Naive B cell (primary cell): ENCODE measurements at regions not wholly inside any gene's neighbourhood (a gene's known extent, or its start where the extent isn't known, plus 50 kb on each side); places are given as distances from the start of the nearest gene placed in this dataset.

ENCODE experiments used
- ATAC-seq, 2 donors: fragments of 150-1000 bp; cut with Tn5 transposase; 2 replicates each; pipeline ENCODE4 v1.10.0; 2021; ENCODE audit warnings: low read depth in 2 of 2, mild to moderate bottlenecking in 2 of 2, moderate library complexity in 2 of 2
- DNase-seq: peaks from one replicate; pipeline ENCODE4 v3.0.0; 2022
- H3K27ac Mint-ChIP-seq, 6 donors: one replicate each; pipeline ENCODE4 v1.8.0; 2020 to 2022; ENCODE audit warnings: mild to moderate bottlenecking in 6 of 6, mixed read lengths in 6 of 6, moderate library complexity in 5 of 6, inconsistent platforms in 2 of 6
- H3K27me3 Mint-ChIP-seq, 3 donors: one replicate each; pipeline ENCODE4 v1.8.0; 2021 to 2022; ENCODE audit warnings: mixed read lengths in 3 of 3, mild to moderate bottlenecking in 1 of 3
- H3K36me3 Mint-ChIP-seq, 2 donors: one replicate each; pipeline ENCODE4 v1.8.0; 2020 to 2022; ENCODE audit warnings: mixed read lengths in 2 of 2, inconsistent platforms in 1 of 2, mild to moderate bottlenecking in 1 of 2
- H3K4me1 Mint-ChIP-seq, 3 donors: one replicate each; pipeline ENCODE4 v1.8.0; 2020 to 2022; ENCODE audit warnings: mixed read lengths in 3 of 3, inconsistent platforms in 1 of 3, mild to moderate bottlenecking in 1 of 3, moderate library complexity in 1 of 3
- H3K4me3 Mint-ChIP-seq, 8 donors: one replicate each; pipeline ENCODE4 v1.8.0; 2020 to 2022; ENCODE audit warnings: mild to moderate bottlenecking in 8 of 8, mixed read lengths in 8 of 8, moderate library complexity in 8 of 8, inconsistent platforms in 2 of 8
- H3K9me3 Mint-ChIP-seq, 7 donors: one replicate each; pipeline ENCODE4 v1.8.0; 2020 to 2022; ENCODE audit warnings: mixed read lengths in 7 of 7, mild to moderate bottlenecking in 5 of 7, inconsistent platforms in 2 of 7, moderate library complexity in 1 of 7

DNA sequence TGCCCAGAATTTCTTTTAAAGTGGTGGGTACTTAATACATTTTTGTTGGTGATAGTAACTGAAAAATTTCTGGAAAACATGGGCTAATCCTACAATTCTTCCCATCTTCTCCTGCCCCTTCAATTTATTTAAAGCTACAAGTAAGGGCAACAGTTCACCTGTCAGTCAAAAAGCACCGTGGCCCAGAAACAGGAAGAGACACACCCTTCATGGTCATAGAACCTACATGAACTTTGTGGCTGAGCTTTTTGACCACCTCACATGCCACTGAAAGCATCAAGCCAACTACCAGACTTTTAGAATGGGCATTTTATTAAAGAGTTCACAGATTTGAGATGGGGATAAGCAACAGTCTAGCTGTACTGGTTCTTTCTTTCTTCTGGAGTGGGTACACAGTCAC, 201.1 kb upstream of the CNR1 start:
- H3K9me3 Mint-ChIP-seq, result peaks cover 0 to 8% (median 0%) of the 10 kb centered on the region in 7 donors
- no peak for DNase-seq
- H3K4me1 Mint-ChIP-seq, result peaks cover 0 to 6% (median 4%) of the 10 kb centered on the region in 3 donors
- H3K36me3 Mint-ChIP-seq, result no peaks in the 10 kb centered on the region
- H3K27ac Mint-ChIP-seq, result no peak overlapping the region
- peaks cover 25 to 45% (median 30%) of the 10 kb centered on the region in 3 donors for H3K27me3 Mint-ChIP-seq
- ATAC-seq, result no peak
- H3K4me3 Mint-ChIP-seq, result no peak overlapping the region

DNA sequence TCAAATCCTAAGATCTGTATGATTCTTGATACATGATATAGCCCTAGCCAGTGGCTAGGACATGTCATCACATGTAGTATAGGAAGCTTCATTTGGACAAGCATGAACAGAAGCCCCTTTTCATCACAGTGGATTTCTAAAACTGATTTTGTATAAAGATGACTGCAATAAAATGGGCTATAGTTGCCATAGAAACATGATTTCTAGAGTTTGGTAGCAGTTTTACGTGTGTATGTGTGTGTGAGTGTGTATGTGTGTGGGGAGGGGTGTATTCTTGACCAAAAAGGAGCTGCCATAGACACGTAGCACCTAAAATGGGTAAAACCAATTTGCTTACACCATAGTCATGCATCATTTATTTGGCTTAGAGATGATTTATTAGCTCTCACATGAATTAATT, 200.5 kb upstream of the CNR1 start:
- no peak overlapping the region for H3K27ac Mint-ChIP-seq
- no peak for ATAC-seq

DNA sequence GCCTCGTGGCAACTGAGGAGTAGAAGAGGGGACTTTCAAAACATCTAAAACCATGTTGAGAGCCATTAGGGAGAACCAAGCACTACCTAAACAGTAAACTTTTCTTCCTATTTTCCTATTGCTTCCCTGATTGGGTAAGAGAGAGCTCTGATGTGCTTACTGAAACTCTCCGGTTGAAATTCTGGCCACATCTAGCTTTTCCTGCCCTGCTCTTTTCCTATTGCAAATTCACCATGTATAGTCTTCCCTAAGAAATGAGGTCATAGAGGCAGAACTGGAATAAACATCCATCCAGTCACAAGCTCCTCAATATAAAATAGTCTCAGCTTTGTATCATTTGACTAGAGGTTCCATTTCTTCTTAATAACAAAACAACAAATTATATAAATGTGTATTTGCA, 199.5 kb upstream of the CNR1 start:
- ATAC-seq (no peak), DNase-seq (no peak)
- H3K36me3 Mint-ChIP-seq, result no peaks in the 10 kb centered on the region
- no peak overlapping the region for H3K4me3 Mint-ChIP-seq
- H3K27me3 Mint-ChIP-seq, result peaks cover 24 to 50% (median 40%) of the 10 kb centered on the region in 3 donors
- H3K4me1 Mint-ChIP-seq, result peaks cover 0 to 6% (median 4%) of the 10 kb centered on the region in 3 donors
- H3K27ac Mint-ChIP-seq, result no peak overlapping the region
- peaks cover 0 to 8% (median 0%) of the 10 kb centered on the region in 7 donors for H3K9me3 Mint-ChIP-seq

More for the DNA sequence above, 200.5 kb upstream of the CNR1 start:
- Mint-ChIP-seq H3K4me1 (peaks cover 0 to 6% (median 4%) of the 10 kb centered on the region in 3 donors), H3K4me3 (no peak overlapping the region), H3K36me3 (no peaks in the 10 kb centered on the region), H3K9me3 (peaks cover 0 to 8% (median 0%) of the 10 kb centered on the region in 7 donors), H3K27me3 (peaks cover 19 to 46% (median 32%) of the 10 kb centered on the region in 3 donors)
- no peak for DNase-seq

DNA sequence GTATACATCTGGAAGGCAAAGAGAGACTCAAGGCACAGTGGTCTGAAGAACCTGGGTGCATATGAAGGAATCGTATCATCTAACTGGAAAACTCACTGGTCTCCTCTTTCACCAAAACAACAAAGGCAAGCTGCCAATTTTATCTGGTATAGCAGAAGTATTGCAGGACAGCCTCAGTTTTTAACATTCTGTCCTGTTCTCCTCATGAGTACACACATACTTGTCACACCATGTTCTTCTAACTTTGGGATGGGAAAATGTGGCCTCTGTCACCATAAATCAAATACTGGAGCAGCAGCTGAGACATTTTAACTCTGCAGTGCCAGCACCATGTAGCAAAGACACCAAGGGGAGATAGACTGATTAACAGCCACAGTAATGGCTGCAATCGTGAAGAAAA, 199.1 kb upstream of the CNR1 start:
- H3K4me1 Mint-ChIP-seq, result peaks cover 0 to 6% (median 4%) of the 10 kb centered on the region in 3 donors
- H3K4me3 Mint-ChIP-seq, result no peak overlapping the region
- no peak for DNase-seq
- H3K27ac Mint-ChIP-seq, result no peak overlapping the region
- ATAC-seq, result no peak
- H3K36me3 Mint-ChIP-seq, result no peaks in the 10 kb centered on the region
- H3K9me3 Mint-ChIP-seq, result peaks cover 0 to 8% (median 0%) of the 10 kb centered on the region in 7 donors
- peaks cover 22 to 50% (median 42%) of the 10 kb centered on the region in 3 donors for H3K27me3 Mint-ChIP-seq

DNA sequence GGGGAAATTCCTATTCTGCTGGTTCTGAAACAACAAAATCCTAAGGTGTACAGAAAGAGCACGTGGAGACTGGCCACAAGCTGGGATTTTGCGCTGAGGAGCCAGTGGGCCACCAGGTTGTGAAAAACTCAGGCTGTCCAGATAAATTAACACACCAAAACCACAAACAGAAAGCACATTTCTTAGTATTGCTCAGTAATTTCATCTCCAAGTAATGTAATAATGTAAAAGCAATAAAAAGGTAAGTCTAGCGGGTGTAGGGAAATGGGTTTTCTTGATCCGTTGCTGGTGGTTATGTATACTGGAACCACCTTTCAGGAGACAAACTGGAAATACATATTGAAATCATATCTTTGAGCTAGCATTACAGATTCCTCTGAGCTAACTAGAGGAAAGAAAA, 195.6 kb upstream of the CNR1 start:
- peaks cover 0 to 3% (median 0%) of the 10 kb centered on the region in 7 donors for H3K9me3 Mint-ChIP-seq
- H3K27ac Mint-ChIP-seq, result no peak overlapping the region
- H3K36me3 Mint-ChIP-seq, result no peaks in the 10 kb centered on the region
- no peak overlapping the region for H3K4me3 Mint-ChIP-seq
- ATAC-seq, result no peak
- H3K27me3 Mint-ChIP-seq, result peaks cover 5 to 27% (median 27%) of the 10 kb centered on the region in 3 donors
- no peaks in the 10 kb centered on the region for H3K4me1 Mint-ChIP-seq
- no peak for DNase-seq

DNA sequence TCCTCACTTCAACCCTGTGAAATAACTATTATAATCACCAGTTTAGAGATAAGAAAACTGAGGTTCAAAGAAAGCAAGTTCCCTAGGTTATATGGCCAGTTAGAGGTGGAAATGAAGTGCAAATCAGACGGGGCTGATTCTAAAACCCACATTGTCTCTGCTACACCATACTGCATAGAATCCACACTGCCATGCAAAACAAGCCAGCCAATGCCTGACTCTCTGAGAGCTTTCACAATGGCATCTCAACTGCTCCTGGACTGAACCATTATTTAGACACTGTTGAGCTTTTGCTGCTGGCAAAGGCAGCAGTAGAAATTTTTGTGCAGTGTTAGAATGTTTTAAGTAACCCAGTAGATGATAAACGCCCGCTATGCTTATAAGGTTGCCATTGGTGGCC, 195.2 kb upstream of the CNR1 start:
- H3K4me1 Mint-ChIP-seq, result no peaks in the 10 kb centered on the region
- DNase-seq, result no peak

DNA sequence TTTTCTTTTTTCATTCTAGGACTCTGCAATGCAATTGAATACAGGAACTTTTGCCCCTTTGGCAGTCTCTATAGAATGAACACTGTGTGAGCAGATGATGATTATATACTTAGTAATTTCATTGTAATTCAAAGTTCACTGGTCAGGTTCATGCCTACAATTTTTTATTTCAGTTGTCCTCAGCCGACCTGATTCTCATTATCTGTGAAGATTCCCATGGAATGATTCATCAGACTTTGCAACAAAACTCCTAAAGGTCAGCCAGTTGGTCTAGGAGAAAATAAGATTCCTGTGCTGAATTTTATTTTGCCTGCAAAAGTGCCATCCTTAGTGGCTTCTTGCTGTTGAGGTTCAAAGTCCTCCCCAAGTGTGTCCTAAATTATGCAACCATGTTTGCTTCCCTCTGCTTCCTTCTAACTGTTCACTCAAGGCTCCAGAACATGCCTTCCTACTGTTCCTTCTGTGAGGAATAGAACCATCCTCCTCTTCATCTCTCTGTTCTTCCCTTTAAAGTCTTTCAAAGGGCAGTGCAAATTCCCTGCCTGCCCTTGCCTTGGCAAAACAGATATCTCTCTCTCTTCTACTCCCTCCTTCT, 194.2 kb upstream of the CNR1 start:
- Mint-ChIP-seq H3K36me3 (no peaks in the 10 kb centered on the region), H3K27me3 (peaks cover 5 to 21% (median 19%) of the 10 kb centered on the region in 3 donors), H3K4me1 (no peaks in the 10 kb centered on the region), H3K9me3 (peaks cover 0 to 6% (median 0%) of the 10 kb centered on the region in 7 donors), H3K27ac (no peak overlapping the region), H3K4me3 (no peak overlapping the region)
- no peak for ATAC-seq
- no peak for DNase-seq

More for the DNA sequence above, 195.2 kb upstream of the CNR1 start:
- no peak overlapping the region for H3K27ac Mint-ChIP-seq
- ATAC-seq, result no peak
- no peak overlapping the region for H3K4me3 Mint-ChIP-seq
- H3K27me3 Mint-ChIP-seq, result peaks cover 5 to 27% (median 27%) of the 10 kb centered on the region in 3 donors
- peaks cover 0 to 4% (median 0%) of the 10 kb centered on the region in 7 donors for H3K9me3 Mint-ChIP-seq
- H3K36me3 Mint-ChIP-seq, result no peaks in the 10 kb centered on the region

DNA sequence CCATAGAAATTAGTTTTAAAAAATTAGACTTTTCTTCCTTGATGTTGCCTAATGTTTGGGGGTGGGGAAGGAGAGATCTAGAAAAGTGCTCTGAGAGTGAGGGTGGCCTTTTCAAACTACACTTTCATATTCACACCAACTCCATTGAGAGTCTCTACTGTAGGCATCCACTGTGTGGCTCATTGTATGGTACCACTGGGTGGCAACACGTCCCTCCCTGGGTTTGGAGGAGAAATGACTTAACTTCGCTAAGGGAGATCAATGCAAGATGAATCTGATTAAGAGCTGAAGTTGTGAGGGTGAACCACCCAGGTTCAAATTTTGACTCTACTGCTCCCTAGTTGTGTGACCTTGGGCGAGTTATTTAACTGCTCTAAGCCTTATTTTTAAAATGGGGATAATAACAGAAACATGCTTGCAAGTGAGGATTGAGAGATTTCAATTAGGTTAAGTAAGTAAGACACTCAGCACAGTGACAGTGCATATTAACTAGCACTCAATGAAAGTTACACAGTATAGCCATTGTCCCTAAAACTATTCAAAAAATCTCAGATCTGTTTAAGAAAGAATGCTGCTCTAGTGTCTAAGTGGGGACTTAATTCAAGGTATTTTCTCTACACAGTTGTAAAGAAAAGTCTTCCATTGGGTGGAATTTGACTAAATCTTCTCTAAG, 193.5 kb upstream of the CNR1 start:
- Mint-ChIP-seq H3K27me3 (peaks cover 5 to 21% (median 19%) of the 10 kb centered on the region in 3 donors), H3K27ac (no peak overlapping the region), H3K36me3 (no peaks in the 10 kb centered on the region), H3K4me3 (no peak overlapping the region), H3K4me1 (no peaks in the 10 kb centered on the region), H3K9me3 (peaks cover 0 to 6% (median 3%) of the 10 kb centered on the region in 7 donors)
- no peak for ATAC-seq
- no peak for DNase-seq

DNA sequence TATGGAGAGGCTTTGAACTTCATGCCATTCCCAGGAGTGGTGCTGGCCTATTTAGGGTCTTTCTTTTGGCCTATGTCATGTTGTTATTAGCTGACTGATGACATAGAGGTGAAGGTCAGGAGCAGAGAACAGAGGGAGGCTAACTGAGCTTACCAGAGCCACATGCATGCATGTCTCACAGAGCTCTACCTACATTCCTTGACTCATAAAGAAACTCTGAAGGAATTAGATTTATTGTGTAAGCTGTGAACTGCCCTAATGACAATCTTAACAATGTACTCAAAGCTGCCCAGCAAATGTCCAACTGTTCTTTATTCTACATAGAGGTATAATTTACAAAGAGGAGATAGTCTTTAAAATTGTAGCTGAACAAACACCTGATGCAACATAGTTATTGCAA, 192.7 kb upstream of the CNR1 start:
- no peaks in the 10 kb centered on the region for H3K4me1 Mint-ChIP-seq
- DNase-seq (no peak), ATAC-seq (no peak)
- no peak overlapping the region for H3K4me3 Mint-ChIP-seq
- no peaks in the 10 kb centered on the region for H3K36me3 Mint-ChIP-seq
- H3K27me3 Mint-ChIP-seq, result peaks cover 5 to 21% (median 19%) of the 10 kb centered on the region in 3 donors
- peaks cover 0 to 11% (median 4%) of the 10 kb centered on the region in 7 donors for H3K9me3 Mint-ChIP-seq
- H3K27ac Mint-ChIP-seq, result no peak overlapping the region

DNA sequence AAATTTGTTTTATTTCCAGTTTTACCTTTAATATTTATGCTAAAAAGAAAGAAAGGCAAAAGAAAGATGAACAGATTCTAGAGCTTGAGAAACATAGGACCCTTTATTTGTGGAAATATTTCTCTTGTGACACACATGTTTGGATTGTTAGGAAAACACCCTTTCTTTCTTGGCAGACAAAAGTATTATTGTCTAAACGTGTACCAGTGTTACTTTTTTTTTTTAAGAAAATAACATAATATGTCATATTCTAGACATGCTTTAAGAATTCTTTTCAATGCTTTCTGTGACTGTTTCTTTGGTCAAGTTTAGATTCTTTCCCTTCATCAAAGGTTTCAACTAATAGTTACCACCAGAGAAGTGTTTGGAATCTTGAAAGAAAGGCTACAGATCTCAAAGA, 183.4 kb upstream of the CNR1 start:
- Mint-ChIP-seq H3K4me1 (no peaks in the 10 kb centered on the region), H3K36me3 (no peaks in the 10 kb centered on the region), H3K27ac (no peak overlapping the region)

DNA sequence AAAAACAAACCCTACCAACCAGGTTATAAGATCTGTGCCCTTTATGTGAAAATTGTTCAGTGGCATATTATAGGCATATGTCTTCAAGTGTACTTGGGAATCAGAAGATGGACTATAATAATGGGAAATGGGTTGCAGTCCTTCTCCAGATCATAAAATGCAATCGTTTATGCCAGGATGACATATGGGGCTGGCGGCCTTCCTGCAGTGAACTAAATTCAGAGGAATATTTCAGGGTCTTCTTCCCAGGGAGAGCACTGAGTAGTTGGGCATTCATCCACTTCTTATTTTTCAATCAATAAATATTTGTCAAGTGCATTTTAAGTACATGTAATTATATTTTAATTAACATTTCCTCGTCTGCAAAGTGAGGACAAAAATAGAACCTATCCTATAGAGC, 176.2 kb upstream of the CNR1 start:
- no peaks in the 10 kb centered on the region for H3K4me1 Mint-ChIP-seq
- no peak overlapping the region for H3K4me3 Mint-ChIP-seq
- no peak for ATAC-seq
- peaks cover 0 to 6% (median 0%) of the 10 kb centered on the region in 3 donors for H3K27me3 Mint-ChIP-seq
- no peak for DNase-seq
- peaks cover 0 to 5% (median 4%) of the 10 kb centered on the region in 7 donors for H3K9me3 Mint-ChIP-seq
- no peak overlapping the region for H3K27ac Mint-ChIP-seq
- no peaks in the 10 kb centered on the region for H3K36me3 Mint-ChIP-seq

More for the DNA sequence above, 183.4 kb upstream of the CNR1 start:
- H3K27me3 Mint-ChIP-seq, result peaks cover 6 to 15% (median 11%) of the 10 kb centered on the region in 3 donors
- no peak overlapping the region for H3K4me3 Mint-ChIP-seq
- H3K9me3 Mint-ChIP-seq, result peaks cover 3 to 8% (median 5%) of the 10 kb centered on the region in 7 donors
- ATAC-seq (no peak), DNase-seq (no peak)

DNA sequence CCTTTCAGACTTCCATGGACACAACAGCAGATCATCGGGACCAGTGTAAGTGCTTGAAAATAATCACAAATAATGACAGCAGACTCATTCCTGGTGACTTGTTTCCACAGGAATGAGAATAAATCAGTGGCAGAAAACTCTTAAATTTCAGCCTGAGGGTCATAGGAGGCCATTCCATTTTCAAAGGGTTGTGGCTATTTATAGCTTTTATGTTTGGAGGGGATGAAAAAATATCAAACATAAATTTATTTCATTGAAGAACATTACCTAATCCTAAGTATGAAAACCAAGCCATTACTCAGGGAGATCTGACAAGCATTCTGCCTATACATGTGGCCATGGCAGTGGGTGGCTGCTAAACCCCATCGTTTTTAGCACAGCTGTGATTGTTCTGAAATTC, 173.6 kb upstream of the CNR1 start:
- peak overlapping the region in 1 of 6 donors; percentile 33 for H3K27ac Mint-ChIP-seq
- peaks cover 0 to 15% of the 10 kb centered on the region in 2 donors for H3K36me3 Mint-ChIP-seq
- no peaks in the 10 kb centered on the region for H3K4me1 Mint-ChIP-seq
- H3K27me3 Mint-ChIP-seq, result peaks cover 0 to 15% (median 0%) of the 10 kb centered on the region in 3 donors
- ATAC-seq, result no peak
- no peak overlapping the region for H3K4me3 Mint-ChIP-seq
- DNase-seq, result no peak
- peaks cover 0 to 12% (median 10%) of the 10 kb centered on the region in 7 donors for H3K9me3 Mint-ChIP-seq

DNA sequence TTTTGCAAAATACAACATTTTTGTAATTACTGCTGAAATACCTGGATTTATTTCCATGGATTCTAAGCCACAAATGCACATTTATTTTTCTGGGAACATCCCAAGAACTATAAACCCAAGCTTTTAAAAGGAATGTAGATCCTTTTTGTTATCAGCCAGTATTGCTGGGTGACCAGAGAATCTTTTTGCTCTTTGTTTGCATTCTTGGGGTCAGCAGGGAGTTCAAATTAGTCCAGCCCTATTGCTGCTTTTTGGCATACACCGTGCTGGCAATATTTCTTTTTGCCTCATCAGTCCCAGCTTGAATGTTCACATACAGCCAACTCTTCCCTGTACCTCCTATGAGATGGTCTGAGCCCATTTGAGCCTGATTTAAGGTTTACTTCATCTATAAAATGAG, 155.2 kb upstream of the CNR1 start:
- H3K27ac Mint-ChIP-seq, result no peak overlapping the region
- H3K27me3 Mint-ChIP-seq, result peaks cover 26 to 51% (median 35%) of the 10 kb centered on the region in 3 donors
- H3K4me1 Mint-ChIP-seq, result peaks cover 4 to 5% (median 4%) of the 10 kb centered on the region in 3 donors
- DNase-seq (no peak), ATAC-seq (no peak)
- H3K4me3 Mint-ChIP-seq, result no peak overlapping the region
- H3K36me3 Mint-ChIP-seq, result peaks cover 4 to 5% of the 10 kb centered on the region in 2 donors
- H3K9me3 Mint-ChIP-seq, result peaks cover 0 to 5% (median 3%) of the 10 kb centered on the region in 7 donors

DNA sequence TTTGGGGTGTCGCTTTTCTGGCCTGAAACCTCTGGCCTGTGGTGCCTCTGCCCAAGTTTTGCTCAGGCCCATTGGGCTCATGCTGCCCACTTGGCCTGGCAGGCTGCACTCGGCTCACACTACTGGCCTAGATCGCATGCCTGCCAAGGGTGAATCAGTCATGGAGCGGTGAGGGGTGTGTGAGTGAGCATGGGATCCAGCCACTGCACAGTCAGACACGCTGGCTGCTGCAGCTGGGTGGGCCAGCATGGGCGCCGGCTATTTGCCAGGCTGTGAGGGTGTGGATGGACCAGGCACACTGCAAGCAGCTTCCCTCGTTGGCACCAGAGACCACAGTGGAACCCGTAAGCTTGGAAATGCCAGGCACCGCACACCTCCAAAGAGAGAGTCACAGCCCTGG, 145.4 kb upstream of the CNR1 start:
- Mint-ChIP-seq H3K9me3 (peaks cover 0 to 21% (median 7%) of the 10 kb centered on the region in 7 donors), H3K36me3 (no peaks in the 10 kb centered on the region), H3K27me3 (peaks cover 5 to 28% (median 8%) of the 10 kb centered on the region in 3 donors), H3K27ac (no peak overlapping the region), H3K4me3 (peak overlapping the region in 1 of 8 donors; percentile 35), H3K4me1 (no peaks in the 10 kb centered on the region)
- ATAC-seq (no peak), DNase-seq (no peak)
